HFF-Myc (cell line): ENCODE measurements at regions not wholly inside any gene's neighbourhood (a gene's known extent, or its start where the extent isn't known, plus 50 kb on each side); places are given as distances from the start of the nearest gene placed in this dataset.

Experiments
- DNase-seq: peaks from one replicate; pipeline ENCODE4 v3.0.0-alpha.2; 2011; ENCODE audit warnings: low read depth; ENCODE audit errors: extremely low read depth
- H3K4me3 ChIP-seq: replicated peaks from 2 replicates; pipeline ENCODE4 v1.5.1; 2011; ENCODE audit warnings: low read depth, mild to moderate bottlenecking, control low read depth, low read length
- CTCF ChIP-seq: IDR thresholded peaks from 2 replicates; pipeline ENCODE4 v1.5.1; 2012; ENCODE audit warnings: mild to moderate bottlenecking, low read depth, low read length, control low read depth; ENCODE audit errors: missing control alignments

GRCh38 chrX:39915596-39915995, 182.2 kb downstream of the BCOR start:
- DNase-seq, result no peak
- no peak for TF ChIP-seq CTCF
- H3K4me3 ChIP-seq, result no peak overlapping the region

DNA sequence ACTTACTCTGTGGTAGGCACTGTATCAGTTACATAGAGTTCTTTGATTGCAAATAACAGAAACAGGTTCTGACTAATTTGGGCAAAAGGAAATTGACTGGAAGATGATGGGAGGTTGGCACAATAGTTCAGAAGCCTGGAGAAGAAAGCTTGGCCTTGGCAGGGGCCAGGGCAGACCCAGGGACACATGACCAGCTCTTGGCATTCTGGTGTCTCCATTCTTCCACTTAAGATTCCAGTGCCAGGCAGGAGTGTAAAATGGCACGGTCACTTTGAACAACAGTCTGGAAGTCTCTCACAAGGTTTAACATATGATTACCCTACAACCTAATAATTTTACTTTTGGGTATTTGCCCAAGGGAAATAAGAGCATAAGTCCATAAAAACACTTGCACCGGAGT, 175.9 kb downstream of the BCOR start:
- no peak for DNase-seq
- TF ChIP-seq CTCF, result no peak
- H3K4me3 ChIP-seq, result no peak overlapping the region

DNA sequence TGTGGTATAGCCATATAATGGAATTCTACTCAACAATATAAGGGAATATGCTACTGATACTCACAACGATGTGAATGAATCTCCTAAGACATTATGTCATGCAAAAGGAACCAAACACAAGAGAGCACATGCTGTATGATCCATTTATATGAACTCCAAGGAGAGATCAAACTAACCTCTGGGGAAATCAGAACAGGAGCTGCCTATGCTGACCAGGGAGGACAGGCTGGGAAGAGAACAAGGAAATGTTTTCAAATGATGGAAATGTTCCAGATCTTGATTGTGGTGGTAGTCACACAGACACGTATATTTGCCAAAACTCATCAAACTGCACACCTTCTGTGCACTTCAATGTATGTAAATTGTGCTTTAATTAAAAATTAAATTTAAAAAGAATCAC, 175.3 kb downstream of the BCOR start:
- TF ChIP-seq CTCF, result no peak
- H3K4me3 ChIP-seq, result no peak overlapping the region
- no peak for DNase-seq

DNA sequence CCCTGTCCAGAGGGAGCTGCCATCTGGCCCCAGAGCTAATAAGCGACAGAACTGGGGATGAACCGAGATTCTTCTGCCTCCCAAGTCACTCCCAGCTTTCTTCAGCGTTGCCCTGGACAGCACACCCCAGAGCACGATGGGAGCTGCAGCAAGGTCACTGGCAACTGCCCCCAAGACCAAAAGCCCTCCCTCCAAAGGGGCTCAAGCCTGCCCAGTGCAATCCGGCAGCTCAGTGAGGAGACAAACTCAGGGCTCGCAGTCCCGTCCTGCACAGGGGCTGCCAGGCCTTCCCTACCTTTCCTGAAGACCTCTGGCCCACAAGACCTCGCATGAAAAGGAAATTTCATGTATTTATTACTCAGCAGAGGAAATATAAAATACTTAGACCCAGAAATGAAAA, 174.8 kb downstream of the BCOR start:
- no peak overlapping the region for H3K4me3 ChIP-seq

DNA sequence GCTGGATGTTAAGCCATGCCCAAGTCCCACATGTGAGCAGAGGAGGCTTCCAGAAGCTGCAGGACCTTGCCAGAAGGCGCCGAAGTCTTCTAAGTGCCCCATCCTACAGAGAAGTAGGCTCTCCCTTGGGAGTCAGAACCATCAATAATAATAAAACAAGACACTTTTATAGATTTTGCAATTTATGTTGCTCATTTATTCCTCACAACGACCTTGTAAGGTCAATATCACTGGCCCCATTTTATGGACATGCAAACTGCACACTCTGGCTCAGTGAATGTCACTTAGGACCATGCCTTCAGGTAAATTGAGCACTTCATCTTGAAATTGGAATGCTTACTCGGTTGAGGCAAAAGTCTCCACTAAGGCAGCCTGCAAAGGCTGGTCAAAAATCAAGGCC, 170.4 kb downstream of the BCOR start:
- DNase-seq, result no peak
- no peak for TF ChIP-seq CTCF
- H3K4me3 ChIP-seq, result no peak overlapping the region

More for the DNA sequence above, 174.8 kb downstream of the BCOR start:
- TF ChIP-seq CTCF, result no peak
- no peak for DNase-seq

DNA sequence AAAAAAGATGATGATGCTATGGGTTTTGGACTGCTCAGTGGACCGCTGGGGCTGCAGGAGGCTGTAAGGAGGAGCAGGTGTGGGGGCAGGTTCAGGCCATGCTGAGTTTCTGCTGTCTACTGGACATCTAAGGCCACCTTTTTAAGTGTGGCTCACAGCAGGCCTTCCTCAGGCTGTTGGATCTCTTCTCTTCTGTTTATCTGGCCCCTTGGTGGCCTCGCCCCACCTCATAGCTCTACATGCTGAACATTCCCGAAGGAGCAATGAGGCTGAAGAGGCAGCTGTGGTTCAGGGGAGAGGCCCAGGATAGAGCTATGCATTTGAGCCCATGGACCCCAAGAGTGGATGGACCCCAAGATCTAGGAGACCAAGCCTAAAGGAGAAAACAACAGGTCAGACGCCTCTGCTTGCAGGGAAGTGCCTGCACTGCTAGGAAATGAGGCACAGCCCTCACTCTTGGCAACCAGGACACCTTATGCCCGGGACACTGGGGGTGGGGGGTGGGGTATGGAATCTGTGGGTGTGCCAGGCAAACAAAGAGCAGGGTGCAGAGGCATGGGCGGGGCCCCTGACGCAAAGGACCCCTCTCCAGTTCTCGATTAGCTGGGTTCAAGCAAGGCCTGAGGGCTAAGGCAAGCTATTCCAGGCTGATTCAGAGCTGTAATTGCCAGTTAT, 168.9 kb downstream of the BCOR start:
- TF ChIP-seq CTCF, result no peak
- H3K4me3 ChIP-seq, result no peak overlapping the region
- DNase-seq, result no peak
